Ovary (tissue), 3 donors: ENCODE measurements at regions not wholly inside any gene's neighbourhood (a gene's known extent, or its start where the extent isn't known, plus 50 kb on each side); places are given as distances from the start of the nearest gene placed in this dataset.

ENCODE experiments used
- CTCF ChIP-seq, 3 donors: fragments of 450-650 bp in 2 of 3; fragments of 200-600 bp in 1 of 3; IDR thresholded peaks; one replicate each; pipeline versions ENCODE4 v1.5.1 to v1.8.0; 2016 to 2022; ENCODE audit warnings: antibody characterized with exemption in 3 of 3, mild to moderate bottlenecking in 1 of 3
- POLR2A ChIP-seq: fragments of 450-650 bp; IDR thresholded peaks from one replicate; pipeline ENCODE4 v1.6.1; 2017; ENCODE audit warnings: antibody characterized with exemption, mild to moderate bottlenecking, moderate library complexity
- donor health status: DM: no; HTN: no; CAD: no.

DNA sequence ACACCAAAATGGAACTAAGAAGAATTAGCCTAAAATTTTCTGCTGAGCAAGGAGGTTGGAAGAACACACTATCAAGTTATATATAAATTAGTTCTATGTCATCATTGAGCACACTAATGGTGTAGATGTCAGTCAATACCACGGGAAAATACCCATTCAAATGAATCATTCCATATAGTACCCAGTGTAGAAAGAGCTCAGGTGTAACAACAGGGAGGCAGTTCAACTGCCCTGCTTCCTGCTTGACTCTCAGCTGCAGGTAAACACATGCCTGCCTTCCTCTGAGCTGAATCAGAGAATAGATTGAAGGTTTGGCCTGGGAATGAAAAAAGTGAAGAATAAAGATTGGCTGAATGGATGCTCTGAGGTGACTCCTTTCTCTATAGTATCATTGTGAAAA lies 1088.0 kb downstream of the AGBL1 start:
- TF ChIP-seq CTCF (IDR thresholded peaks at IDR 0.05) (no peak), POLR2A (no peak)
